Cardiac muscle cell (in vitro differentiated cells and primary cell): ENCODE measurements at regions not wholly inside any gene's neighbourhood (a gene's known extent, or its start where the extent isn't known, plus 50 kb on each side); places are given as distances from the start of the nearest gene placed in this dataset.
"Not testable (repeated sequence)": the region's sequence is repeated elsewhere in the genome, so short reads cannot be mapped to it uniquely, and the experiment has no call there.

Experiments
- DNase-seq, 2 donors: peaks; one replicate each; pipeline versions ENCODE4 v3.0.0 to v3.0.0-alpha.2; 2010 to 2017; ENCODE audit warnings: low read depth in 1 of 2, low spot score in 1 of 2
- H3K27ac ChIP-seq: fragments of 200-600 bp; sonication (generic); 2 replicates; pipeline ENCODE4 v1.5.1; 2016
- H3K27me3 ChIP-seq: fragments of 200-600 bp; sonication (generic); 2 replicates; pipeline ENCODE4 v1.6.0; 2016; ENCODE audit warnings: control low read depth
- H3K36me3 ChIP-seq: fragments of 200-600 bp; sonication (generic); 2 replicates; pipeline ENCODE4 v1.5.1; 2016; ENCODE audit warnings: control low read depth
- H3K4me1 ChIP-seq: fragments of 200-600 bp; sonication (generic); 2 replicates; pipeline ENCODE4 v1.8.1; 2017; ENCODE audit warnings: low read depth, mild to moderate bottlenecking, mixed run types
- H3K4me3 ChIP-seq: fragments of 200-600 bp; sonication (generic); 2 replicates; pipeline ENCODE4 v1.5.1; 2016; ENCODE audit warnings: mild to moderate bottlenecking
- H3K9me3 ChIP-seq: fragments of 200-600 bp; sonication (generic); 2 replicates; pipeline ENCODE4 v1.5.1; 2017; ENCODE audit warnings: low read depth, mild to moderate bottlenecking, control low read depth
- CTCF ChIP-seq: IDR thresholded peaks from 2 replicates; pipeline ENCODE4 v1.5.1; 2012; ENCODE audit warnings: low read depth, mild to moderate bottlenecking, low read length

- H3K27me3 ChIP-seq: no peaks in the 10 kb centered on the region
- DNase-seq: no peak
- no peak overlapping the region for H3K4me3 ChIP-seq
- no peaks in the 10 kb centered on the region for H3K9me3 ChIP-seq
- no peaks in the 10 kb centered on the region for H3K36me3 ChIP-seq
- H3K4me1 ChIP-seq: no peaks in the 10 kb centered on the region
- TF ChIP-seq CTCF: no peak
- H3K27ac ChIP-seq: no peak overlapping the region
Observed at GRCh38 chr18:22284581-22285360, 115.4 kb downstream of the GATA6 start.

- H3K36me3 ChIP-seq, H3K27me3 ChIP-seq, H3K9me3 ChIP-seq, DNase-seq, H3K4me3 ChIP-seq, H3K4me1 ChIP-seq, H3K27ac ChIP-seq: not testable (repeated sequence)
Observed at GRCh38 chr18:22283855-22284254, 114.5 kb downstream of the GATA6 start.

- peak in 1 of 2 donors; percentile 32 for DNase-seq
- H3K4me3 ChIP-seq: no peak overlapping the region
- no peaks in the 10 kb centered on the region for H3K36me3 ChIP-seq
- no peak overlapping the region for H3K27ac ChIP-seq
- H3K4me1 ChIP-seq: no peaks in the 10 kb centered on the region
- TF ChIP-seq CTCF: no peak
- no peaks in the 10 kb centered on the region for H3K9me3 ChIP-seq
- no peaks in the 10 kb centered on the region for H3K27me3 ChIP-seq
Observed at GRCh38 chr18:22283397-22283796, 114.0 kb downstream of the GATA6 start.

GRCh38 chr18:22283116-22283395 lies 113.7 kb downstream of the GATA6 start:
- Histone ChIP-seq H3K4me1 (peaks cover 3% of the 10 kb centered on the region), H3K9me3 (no peaks in the 10 kb centered on the region), H3K4me3 (no peak overlapping the region), H3K36me3 (no peaks in the 10 kb centered on the region), H3K27me3 (no peaks in the 10 kb centered on the region), H3K27ac (no peak overlapping the region)
- DNase-seq: peak in 1 of 2 donors; percentile 45
- TF ChIP-seq CTCF: no peak

GRCh38 chr18:22282311-22283115 lies 113.1 kb downstream of the GATA6 start:
- Histone ChIP-seq H3K27ac (no peak overlapping the region), H3K27me3 (no peaks in the 10 kb centered on the region), H3K36me3 (no peaks in the 10 kb centered on the region), H3K4me3 (no peak overlapping the region), H3K4me1 (peaks cover 3% of the 10 kb centered on the region), H3K9me3 (no peaks in the 10 kb centered on the region)
- peak in 1 of 2 donors; percentile 97 for DNase-seq
- no peak for TF ChIP-seq CTCF

- no peak for DNase-seq
- H3K9me3 ChIP-seq: no peaks in the 10 kb centered on the region
- no peak overlapping the region for H3K27ac ChIP-seq
- TF ChIP-seq CTCF: no peak
- H3K4me3 ChIP-seq: no peak overlapping the region
- no peaks in the 10 kb centered on the region for H3K36me3 ChIP-seq
- H3K4me1 ChIP-seq: peaks cover 3% of the 10 kb centered on the region
- no peaks in the 10 kb centered on the region for H3K27me3 ChIP-seq
Observed at GRCh38 chr18:22280453-22280750, 111.0 kb downstream of the GATA6 start.
